ENCODE measurements at regions not wholly inside any gene's neighbourhood (a gene's known extent, or its start where the extent isn't known, plus 50 kb on each side); places are given as distances from the start of the nearest gene placed in this dataset.
"Not testable (repeated sequence)": the region's sequence is repeated elsewhere in the genome, so short reads cannot be mapped to it uniquely, and the experiment has no call there.

GRCh38 chr7:76926416-76926815 is 105.7 kb downstream of the SPDYE17 start:
- not testable (repeated sequence) for DNase-seq (ENCODE audit: low read depth in 2 of 2)

GRCh38 chr7:76924756-76925155 is 107.4 kb downstream of the SPDYE17 start:
- not testable (repeated sequence) for DNase-seq (ENCODE audit: low read depth in 2 of 2)

GRCh38 chr7:76918619-76919018 is 113.5 kb downstream of the SPDYE17 start:
- not testable (repeated sequence) for DNase-seq (ENCODE audit: low read depth in 2 of 2)

- DNase-seq (ENCODE audit: low read depth in 2 of 2), result not testable (repeated sequence)
Measured at GRCh38 chr7:76914361-76914760, 117.8 kb downstream of the SPDYE17 start.

- not testable (repeated sequence) for DNase-seq (ENCODE audit: low read depth in 2 of 2)
Measured at GRCh38 chr7:76912011-76912814, 119.9 kb downstream of the SPDYE17 start.

GRCh38 chr7:76904688-76905087 is 127.5 kb downstream of the SPDYE17 start:
- not testable (repeated sequence) for DNase-seq (ENCODE audit: low read depth in 2 of 2)

GRCh38 chr7:76901944-76902710 is 130.0 kb downstream of the SPDYE17 start:
- DNase-seq (ENCODE audit: low read depth in 2 of 2), result not testable (repeated sequence)

- not testable (repeated sequence) for DNase-seq (ENCODE audit: low read depth in 2 of 2)
Measured at GRCh38 chr7:76898807-76899206, 133.4 kb downstream of the SPDYE17 start.

GRCh38 chr7:76897007-76897406 is 135.2 kb downstream of the SPDYE17 start:
- DNase-seq (ENCODE audit: low read depth in 2 of 2), result not testable (repeated sequence)

GRCh38 chr7:76895696-76896095 is 136.5 kb downstream of the SPDYE17 start:
- not testable (repeated sequence) for DNase-seq (ENCODE audit: low read depth in 2 of 2)

GRCh38 chr7:76891771-76892170 is 140.4 kb downstream of the SPDYE17 start:
- DNase-seq (ENCODE audit: low read depth in 2 of 2), result not testable (repeated sequence)

- peak in 1 of 2 donors; percentile 2 for DNase-seq (ENCODE audit: low read depth in 2 of 2)
Measured at GRCh38 chr7:76879733-76880288, 152.3 kb downstream of the SPDYE17 start.

GRCh38 chr7:76875760-76876159 is 156.4 kb downstream of the SPDYE17 start:
- DNase-seq (ENCODE audit: low read depth in 2 of 2), result not testable (repeated sequence)

- DNase-seq (ENCODE audit: low read depth in 2 of 2), result not testable (repeated sequence)
Measured at GRCh38 chr7:76870504-76870808, 161.7 kb downstream of the SPDYE17 start.

GRCh38 chr7:76867364-76867889 is 164.7 kb downstream of the SPDYE17 start:
- DNase-seq (ENCODE audit: low read depth in 2 of 2), result not testable (repeated sequence)

- not testable (repeated sequence) for DNase-seq (ENCODE audit: low read depth in 2 of 2)
Measured at GRCh38 chr7:76863150-76863773, 168.9 kb downstream of the SPDYE17 start.

GRCh38 chr7:76862241-76862640 is 169.9 kb downstream of the SPDYE17 start:
- not testable (repeated sequence) for DNase-seq (ENCODE audit: low read depth in 2 of 2)

- not testable (repeated sequence) for DNase-seq (ENCODE audit: low read depth in 2 of 2)
Measured at GRCh38 chr7:76859933-76860332, 172.2 kb downstream of the SPDYE17 start.

- not testable (repeated sequence) for DNase-seq (ENCODE audit: low read depth in 2 of 2)
Measured at GRCh38 chr7:76854631-76855030, 177.5 kb downstream of the SPDYE17 start.

- DNase-seq (ENCODE audit: low read depth in 2 of 2), result not testable (repeated sequence)
Measured at GRCh38 chr7:76852787-76853584, 179.2 kb downstream of the SPDYE17 start.

GRCh38 chr7:76852362-76852761 is 179.8 kb downstream of the SPDYE17 start:
- DNase-seq (ENCODE audit: low read depth in 2 of 2), result not testable (repeated sequence)
